Epithelial cell of esophagus (primary cell): ENCODE measurements at regions not wholly inside any gene's neighbourhood (a gene's known extent, or its start where the extent isn't known, plus 50 kb on each side); places are given as distances from the start of the nearest gene placed in this dataset.

Experiments
- DNase-seq: peaks from one replicate; pipeline ENCODE4 v3.0.0; 2010; ENCODE audit warnings: low read depth
- H3K4me3 ChIP-seq: 2 replicates; pipeline ENCODE4 v1.5.1; 2011; ENCODE audit warnings: mild to moderate bottlenecking, low read length, control low read depth
- TF ChIP-seq, protein P1 (sequence below): IDR thresholded peaks from 2 replicates; pipeline ENCODE4 v1.5.1; 2011; ENCODE audit warnings: low read depth, mild to moderate bottlenecking, low read length, control low read depth, inconsistent platforms; ENCODE audit not compliant: insufficient read depth; ENCODE audit errors: missing control alignments

DNA sequence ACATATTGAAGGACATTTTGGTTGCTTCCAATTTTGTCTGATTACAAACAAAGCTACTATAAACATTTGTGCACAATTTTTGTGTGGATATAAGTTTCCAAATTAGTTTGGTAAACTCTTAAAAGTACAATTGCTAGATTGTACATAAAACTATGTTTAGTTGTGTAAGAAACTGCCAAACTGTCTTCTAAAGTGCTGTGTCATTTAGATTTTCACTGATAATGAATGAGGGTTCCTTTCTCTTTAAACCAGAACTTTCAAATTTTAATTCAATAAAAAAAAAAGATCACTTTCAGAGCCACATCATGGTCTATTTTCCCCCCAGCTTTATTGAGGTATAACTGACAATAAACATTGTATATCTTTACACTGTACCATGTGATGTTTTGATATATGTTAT is 74.0 kb upstream of the TRPC7 start:
- no peak for DNase-seq
- TF ChIP-seq, protein P1, sequence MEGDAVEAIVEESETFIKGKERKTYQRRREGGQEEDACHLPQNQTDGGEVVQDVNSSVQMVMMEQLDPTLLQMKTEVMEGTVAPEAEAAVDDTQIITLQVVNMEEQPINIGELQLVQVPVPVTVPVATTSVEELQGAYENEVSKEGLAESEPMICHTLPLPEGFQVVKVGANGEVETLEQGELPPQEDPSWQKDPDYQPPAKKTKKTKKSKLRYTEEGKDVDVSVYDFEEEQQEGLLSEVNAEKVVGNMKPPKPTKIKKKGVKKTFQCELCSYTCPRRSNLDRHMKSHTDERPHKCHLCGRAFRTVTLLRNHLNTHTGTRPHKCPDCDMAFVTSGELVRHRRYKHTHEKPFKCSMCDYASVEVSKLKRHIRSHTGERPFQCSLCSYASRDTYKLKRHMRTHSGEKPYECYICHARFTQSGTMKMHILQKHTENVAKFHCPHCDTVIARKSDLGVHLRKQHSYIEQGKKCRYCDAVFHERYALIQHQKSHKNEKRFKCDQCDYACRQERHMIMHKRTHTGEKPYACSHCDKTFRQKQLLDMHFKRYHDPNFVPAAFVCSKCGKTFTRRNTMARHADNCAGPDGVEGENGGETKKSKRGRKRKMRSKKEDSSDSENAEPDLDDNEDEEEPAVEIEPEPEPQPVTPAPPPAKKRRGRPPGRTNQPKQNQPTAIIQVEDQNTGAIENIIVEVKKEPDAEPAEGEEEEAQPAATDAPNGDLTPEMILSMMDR, result no peak
- H3K4me3 ChIP-seq, result no peak overlapping the region

DNA sequence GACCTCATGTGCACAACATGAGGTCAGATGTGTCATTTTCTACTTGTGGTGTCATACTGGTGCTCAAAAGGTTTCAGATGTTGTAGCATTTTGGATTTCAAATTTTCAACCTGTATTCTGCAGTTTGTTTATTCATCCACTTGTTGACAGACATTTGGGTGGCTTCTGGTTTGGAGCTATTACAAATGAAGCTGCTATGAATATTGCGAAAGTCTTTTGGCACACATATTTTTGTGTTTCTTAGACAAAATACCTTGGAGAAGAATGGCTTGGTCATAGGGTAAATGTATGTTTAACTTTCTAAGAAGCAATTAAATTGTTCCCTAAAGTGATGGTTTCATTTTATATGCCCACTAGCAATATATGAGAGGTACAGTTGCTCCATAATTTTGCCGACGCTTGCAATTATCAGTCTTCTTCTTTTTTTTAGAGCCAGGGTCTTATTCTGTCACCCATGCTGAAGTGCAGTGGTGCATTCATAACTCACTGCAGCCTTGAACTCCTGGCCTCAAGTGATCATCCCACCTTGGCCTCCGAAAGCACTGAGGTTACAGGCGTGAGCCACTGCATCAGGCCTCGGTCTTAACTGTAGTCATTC is 70.7 kb upstream of the TRPC7 start:
- no peak overlapping the region for H3K4me3 ChIP-seq
- peak; percentile 42 for DNase-seq
- TF ChIP-seq, protein P1, result no peak

DNA sequence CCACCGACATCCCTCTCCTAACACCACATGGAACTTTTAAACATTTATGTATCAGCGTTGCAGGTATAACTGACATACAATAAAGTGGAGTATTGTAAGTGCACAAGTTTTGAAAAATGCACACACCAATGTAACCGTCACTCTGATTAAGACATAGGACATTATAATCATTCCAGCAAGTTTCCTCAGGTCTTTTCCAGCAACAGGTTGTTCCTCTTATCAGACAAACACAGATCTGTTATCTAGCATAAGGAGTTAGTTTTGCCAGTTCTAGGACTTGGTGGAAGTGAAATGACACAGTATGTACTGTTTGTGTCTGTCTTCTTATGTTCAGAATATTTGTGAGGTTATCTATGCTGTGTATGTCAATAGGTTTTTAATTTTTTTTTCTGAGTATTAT is 69.5 kb upstream of the TRPC7 start:
- H3K4me3 ChIP-seq, result no peak overlapping the region
- TF ChIP-seq, protein P1, result no peak
- no peak for DNase-seq

DNA sequence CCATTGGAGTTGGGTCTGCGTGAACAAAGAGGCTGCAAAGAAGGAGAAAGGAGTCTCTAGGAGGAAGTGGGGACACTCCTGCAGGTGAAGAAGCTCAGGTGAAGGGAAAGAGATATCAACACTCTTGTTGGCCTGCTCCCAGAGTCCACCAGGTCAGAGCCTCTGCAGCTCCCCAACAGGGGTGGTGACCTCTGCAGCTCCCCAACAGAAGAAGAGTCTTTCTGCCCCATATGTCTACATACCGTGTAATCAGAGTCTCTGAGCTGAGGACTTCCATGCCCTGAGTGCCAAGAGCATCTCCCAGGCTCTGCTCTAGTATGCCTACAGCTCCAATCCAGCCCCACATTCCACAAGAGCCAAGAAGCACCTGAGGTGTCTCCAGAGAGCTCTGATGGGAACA is 67.4 kb upstream of the TRPC7 start:
- TF ChIP-seq, protein P1, result no peak
- no peak for DNase-seq

DNA sequence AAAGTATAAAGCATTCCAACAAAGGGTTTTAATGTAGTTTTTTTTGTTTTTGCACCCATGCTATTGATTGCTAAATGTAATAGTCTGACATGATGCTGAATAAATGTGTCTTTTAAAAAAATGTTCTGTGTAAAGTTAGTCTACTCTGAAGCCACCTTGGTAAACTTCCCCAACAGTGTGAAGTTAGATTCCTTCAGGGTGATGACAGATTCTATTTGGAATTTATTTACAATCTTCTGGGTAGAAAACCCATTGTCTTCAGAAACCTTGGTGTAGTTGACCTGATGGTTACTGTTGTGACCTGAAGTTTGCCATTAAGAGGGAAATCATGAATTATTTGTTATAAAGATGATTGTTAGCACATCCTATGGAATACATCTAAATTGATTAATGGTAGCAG is 64.7 kb upstream of the TRPC7 start:
- no peak overlapping the region for H3K4me3 ChIP-seq
- DNase-seq, result no peak
- TF ChIP-seq, protein P1, result no peak

More for the DNA sequence above, 67.4 kb upstream of the TRPC7 start:
- H3K4me3 ChIP-seq, result no peak overlapping the region

DNA sequence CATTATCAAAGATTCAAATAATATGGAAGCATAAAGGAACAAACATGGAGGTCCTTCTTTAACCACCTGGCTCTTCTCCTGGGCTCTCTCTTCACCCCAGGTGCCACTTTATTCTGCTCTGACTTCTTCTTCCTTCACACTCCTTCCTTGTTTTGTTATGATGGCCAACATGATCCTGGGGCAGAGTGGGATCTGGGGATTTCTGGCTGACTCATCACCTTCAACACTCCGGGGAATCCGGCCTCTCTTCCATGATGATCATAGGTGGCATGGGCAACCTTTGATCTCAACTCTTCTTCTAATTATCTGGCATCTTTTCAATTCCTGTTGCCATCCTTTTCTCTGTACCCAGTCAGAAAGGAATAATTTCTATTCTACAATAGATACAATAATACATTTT is 62.1 kb upstream of the TRPC7 start:
- TF ChIP-seq, protein P1, result no peak
- H3K4me3 ChIP-seq, result no peak overlapping the region
- no peak for DNase-seq

DNA sequence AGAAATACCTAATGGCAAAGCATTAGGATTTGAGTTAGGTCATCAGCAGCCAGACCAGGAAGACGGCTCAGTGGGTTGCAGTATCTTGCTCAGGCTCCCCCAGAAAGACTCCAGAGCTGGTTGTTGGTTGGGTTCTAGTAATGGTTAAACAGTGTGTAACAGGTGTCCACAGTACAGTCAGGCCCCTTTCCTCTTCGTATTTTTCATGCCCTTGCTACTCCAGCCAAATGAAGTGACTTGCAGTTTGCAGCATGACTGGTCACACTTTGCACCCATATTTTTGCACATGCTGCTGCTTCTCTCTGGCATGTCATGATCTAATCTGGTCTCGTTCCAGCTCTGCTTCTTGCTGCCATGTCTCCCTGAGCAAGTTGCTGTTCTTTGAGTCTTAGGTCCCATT is 60.6 kb upstream of the TRPC7 start:
- no peak for DNase-seq
- TF ChIP-seq, protein P1, result no peak
- no peak overlapping the region for H3K4me3 ChIP-seq
